IPS-NIHi7 (cell line): ENCODE measurements at regions not wholly inside any gene's neighbourhood (a gene's known extent, or its start where the extent isn't known, plus 50 kb on each side); places are given as distances from the start of the nearest gene placed in this dataset.

Source experiments
- DNase-seq: peaks from one replicate; pipeline ENCODE4 v3.0.0; 2012; ENCODE audit warnings: mixed read lengths; ENCODE audit errors: extremely low spot score

DNA sequence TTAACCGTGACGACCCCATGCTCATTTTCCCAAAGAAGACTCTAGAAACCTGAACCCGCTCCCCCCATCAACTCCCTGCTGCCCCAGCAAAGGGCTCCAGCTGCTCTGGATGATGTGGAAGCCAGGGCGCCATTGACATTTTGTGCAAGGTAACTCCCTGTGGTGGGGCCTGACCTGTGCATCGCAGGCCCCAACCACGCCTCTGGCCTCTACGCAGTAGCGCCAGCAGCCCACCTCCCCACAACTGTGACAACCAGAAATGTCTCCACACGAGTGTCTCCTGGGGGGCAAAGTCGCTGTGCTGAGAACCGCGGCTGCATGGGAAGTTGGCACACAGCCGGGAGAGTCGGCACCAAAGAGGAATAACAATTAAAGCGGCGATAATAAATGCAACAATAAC is 86.9 kb upstream of the PRR5 start:
- no peak for DNase-seq

DNA sequence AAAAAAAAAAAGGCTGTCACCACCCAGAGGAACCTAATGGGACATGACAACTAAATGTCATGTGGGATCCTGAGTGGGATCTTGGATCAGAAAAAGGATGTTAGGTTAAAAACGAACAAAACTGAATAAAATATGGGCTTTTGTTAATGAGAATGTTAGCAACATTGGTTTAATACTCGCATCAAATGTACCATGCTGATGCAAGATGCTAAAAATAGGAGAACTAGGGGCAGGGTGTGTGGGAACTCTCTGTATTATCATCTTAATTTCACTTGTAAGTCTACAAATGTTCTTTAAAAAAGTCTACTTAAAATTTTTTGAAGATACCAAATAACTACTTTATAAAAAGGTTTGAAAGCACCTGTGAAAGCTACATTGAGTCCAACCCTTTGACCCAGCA is 88.8 kb upstream of the PRR5 start:
- no peak for DNase-seq

DNA sequence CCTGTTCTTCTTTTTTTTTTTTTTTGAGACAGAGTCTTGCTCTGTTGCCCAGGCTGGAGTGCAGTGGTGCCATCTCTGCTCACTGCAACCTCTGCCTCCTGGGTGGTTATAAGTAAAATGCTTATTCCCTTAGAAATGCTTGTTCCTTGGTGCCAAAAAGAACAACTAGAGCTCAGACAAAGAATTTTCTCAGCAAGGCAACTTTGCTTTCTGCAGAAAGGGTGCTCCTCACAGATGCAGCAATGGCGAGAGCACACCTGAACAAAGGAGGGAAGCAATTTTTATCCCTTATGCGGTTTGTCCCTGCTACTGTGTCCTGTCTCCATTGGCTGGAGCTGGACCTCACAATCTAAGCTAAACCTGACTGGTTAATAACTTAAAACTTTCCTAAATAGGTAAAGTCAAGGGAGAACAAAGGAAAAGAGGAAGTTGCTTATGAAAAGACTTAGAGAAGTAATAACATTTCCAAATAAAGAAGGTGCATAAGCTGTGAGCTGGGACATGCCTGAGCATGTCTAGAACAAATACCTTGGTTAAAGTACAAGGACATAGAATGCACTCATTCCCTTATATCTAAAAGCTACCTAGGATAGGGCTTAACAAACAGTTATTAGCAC is 90.0 kb upstream of the PRR5 start:
- no peak for DNase-seq

DNA sequence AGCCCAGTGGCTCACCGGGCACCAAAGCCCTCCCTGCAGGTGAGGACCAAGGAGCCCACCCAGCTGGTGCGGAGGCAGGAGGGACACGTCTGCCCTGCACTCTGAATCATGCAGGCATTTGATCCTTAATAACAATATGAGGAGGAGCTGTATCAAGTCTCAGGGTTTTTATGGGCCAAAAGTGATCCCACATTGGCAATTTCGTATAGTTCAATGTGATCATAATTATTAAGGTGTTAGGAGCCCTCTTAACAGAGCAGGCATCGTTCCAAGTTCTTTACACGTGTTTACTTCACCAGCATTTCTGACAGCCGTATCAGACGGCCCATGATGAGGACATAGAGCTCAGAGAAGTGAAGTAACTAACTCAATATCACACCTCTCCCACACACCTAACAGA is 91.9 kb upstream of the PRR5 start:
- no peak for DNase-seq

DNA sequence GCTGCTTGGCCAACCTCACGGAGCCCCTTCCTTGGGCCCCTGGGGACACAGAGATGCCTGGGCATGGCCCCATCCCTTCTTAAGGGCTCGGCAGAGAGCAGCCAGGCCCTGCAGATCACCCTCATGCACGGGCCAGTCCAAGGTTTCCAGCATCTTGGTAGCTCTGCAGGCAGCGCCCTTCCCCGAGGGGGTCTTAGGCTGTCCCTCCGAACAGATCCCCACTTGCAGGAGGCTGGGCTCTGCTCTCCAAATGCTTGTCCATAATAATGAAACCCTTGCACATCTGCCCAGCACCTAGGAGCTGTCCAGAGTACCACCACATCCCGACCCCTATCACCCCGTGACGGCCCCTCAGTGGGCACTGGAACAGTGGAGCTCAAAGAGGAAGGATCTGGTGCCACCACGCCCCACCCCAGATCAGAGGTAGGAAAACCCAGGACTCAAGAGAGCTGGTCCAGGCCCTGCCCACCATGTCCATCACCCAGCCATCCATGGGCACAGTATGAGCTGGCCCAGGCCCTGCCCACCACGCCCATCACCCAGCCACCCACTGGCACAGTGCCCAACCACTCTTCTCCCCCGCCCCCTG is 92.5 kb upstream of the PRR5 start:
- no peak for DNase-seq

DNA sequence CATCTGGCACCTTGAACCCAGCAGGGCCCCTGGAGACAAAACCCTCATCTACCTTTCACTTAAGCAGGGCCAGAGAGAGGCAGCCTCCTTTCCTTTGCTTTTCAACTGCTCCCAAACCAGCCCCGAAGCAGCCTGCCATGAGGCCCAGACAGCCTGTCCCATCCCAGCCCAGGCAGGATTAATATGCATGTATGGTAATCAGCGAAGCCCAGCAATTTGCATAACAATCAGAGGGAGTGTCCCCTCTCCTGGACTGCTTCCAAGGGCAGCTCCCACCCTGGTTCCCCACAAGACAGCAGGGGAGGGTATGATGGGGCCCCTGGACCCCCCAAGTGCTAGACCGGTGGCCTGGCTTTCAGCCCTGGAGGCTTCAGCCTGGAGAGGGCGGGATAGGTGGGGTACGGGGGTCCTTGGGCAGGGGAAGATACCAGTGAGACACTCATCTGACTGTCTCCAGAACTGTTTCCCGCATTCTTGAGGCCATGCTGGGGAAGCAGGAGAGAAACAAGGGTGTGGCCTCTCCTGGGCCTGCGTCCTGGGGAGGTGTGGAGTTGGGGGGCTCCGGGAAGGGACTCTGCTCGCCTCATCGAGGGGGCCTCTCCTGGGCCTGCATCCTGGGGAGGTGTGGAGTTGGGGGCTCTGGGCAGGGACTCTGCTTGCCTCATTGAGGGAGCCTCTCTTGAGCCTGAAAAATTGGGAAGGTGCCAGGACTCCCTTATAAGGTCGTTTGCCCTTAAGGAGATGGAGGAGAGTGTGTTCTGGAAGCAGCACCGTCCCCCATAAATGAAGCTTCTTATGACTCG is 93.2 kb upstream of the PRR5 start:
- DNase-seq: no peak

DNA sequence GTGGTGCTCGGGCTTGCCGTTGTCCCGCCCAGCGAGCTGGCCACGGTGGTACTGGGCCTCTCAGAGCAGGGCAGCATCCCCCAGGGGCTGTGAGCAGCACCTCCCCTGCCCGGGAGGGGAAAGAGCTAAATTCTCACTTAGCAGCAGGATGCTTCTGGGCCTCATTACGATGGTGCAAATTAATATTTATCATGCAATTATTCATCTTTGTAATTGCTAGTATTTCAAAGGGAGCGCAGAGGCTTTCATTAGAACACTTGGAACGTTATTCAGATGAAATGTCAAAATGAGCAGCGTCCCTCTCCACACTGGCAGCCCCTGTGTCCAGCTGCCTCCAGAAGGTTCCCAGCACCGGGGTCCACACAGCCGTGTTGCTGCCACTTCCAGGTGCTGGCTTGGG is 95.9 kb upstream of the PRR5 start:
- no peak for DNase-seq

DNA sequence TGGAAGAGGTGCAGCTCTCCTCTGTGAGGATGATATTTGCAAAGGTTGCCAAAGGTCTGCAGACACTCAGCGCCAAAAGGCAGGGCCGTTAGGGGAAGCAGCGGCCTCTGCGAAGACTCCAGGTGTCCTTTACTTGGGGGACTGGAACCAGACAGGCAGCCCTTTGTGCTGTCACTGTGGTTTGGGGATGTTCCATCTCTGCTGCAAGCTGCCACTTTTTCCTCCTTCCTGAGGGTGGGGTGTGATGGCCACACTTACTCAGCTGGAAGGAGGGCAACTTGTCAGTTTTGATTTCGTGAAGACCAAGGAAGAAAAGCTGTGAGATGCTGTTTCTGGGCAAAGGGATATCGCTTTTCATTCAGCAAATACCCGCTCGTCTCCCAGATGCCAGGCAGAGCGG is 96.5 kb upstream of the PRR5 start:
- DNase-seq: no peak

DNA sequence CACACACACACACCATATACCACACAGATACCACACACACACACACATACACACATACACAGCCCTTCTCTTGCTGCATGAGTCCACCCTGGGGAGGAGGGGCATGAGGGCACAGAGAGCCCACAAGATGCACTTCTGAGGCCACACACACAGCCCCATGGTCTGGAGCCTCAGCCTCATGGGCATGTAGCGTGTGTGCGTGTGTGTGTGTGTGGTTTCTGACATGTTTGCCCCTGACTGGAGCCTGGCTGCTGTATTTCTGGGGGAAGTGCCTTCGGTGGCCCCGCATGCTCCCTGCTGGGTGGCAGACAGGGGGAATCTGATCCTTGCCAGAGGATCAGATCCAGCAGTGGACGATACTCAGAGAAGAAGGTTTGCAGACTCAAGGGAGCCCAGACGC is 97.0 kb upstream of the PRR5 start:
- no peak for DNase-seq

DNA sequence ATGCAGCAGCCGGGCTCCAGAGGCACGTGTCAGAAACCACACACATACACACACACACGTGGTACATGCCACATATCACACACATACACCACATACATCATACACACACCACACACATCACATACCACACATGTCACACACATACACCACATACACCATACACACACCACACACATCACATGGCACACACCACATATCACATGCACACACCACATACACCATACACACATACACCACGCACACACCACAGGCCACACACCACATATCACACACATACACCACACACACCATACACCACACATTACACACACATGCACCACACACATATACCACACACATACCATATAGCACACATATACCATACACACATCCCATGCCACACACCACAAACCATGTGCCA is 97.5 kb upstream of the PRR5 start:
- no peak for DNase-seq

DNA sequence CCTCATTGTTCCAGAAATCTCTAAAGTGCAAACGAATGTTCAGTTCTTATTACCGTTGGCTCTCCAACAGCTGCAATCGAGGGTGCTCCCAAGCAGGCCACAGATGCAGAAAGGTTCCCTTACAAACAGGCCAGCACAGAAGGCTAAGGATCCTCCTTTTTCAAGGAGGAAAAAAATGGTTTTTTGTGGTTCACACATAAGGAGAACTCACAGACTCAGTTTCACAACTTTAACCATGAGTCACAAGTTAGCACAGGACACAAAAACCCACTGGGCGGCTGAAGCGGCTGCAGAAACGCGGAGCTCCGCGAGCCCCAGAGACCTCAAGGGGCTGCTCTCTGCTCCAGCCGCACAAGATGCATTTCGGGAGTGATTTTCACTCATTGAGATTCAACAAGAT is 98.2 kb upstream of the PRR5 start:
- no peak for DNase-seq

DNA sequence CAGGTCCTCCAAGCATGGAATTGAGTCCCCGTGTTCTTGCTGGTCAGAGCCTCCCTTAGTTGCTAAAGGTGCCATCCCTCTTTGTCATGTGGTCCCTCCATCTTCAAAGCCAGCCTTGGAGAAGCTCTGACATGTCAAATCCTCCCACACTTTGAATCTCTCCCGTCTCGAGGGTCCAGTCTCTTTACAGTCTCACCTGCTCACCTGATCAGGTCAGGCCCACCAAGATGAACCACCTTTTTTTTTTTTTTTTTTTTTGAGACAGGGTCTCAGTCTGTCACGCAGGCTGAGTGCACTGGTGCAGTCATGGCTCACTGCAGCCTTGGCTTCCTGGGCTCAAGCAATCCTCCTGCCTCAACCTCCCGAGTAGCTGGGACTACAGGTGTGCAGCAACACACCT is 100.3 kb upstream of the PRR5 start:
- DNase-seq: no peak

DNA sequence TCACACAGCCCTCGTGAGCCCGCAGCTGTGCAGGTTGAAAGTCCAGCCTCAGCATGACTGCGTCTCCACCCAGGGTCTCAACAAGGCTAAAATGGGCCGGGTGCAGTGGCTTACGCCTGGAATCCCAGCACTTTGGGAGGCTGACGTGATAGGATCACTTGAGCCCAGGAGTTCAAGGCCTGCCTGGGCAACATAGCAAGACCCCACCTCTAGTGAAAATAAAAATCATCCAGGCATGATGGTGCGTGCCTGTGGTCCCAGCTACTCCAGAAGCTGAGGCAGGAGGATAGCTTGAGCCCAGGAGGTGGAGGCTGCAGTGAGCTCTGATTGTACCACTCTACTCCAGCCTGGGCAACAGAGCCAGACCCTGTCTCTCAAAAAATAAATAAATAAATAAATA is 100.8 kb upstream of the PRR5 start:
- DNase-seq: no peak

DNA sequence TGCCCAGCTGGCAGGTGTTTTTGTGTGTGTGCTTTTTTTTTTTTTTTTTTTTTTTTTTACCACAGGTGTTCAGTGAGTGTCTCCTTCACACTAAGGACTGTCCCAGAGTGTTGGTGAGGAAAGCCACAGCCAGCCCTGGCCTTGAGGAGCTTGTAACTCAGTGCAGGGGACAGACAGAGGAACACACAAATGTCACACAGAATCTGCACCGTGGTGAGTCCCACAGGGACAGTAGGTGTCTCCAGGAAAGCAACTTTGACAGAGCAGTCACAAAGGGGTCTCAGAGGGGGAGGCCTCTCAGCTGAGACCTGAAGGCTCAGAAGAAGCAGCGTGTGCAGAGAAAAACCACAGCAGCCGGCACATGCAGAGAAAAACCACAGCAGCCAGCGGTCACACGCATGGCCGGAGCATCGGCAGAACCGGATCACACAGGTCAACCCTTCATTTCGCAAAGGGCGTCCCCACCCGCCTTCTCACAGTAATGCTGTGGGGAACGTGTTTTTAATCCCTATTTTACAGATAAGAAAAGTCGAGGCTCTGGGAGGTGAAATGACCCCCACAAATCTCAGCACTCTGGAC is 101.7 kb upstream of the PRR5 start:
- DNase-seq: no peak

DNA sequence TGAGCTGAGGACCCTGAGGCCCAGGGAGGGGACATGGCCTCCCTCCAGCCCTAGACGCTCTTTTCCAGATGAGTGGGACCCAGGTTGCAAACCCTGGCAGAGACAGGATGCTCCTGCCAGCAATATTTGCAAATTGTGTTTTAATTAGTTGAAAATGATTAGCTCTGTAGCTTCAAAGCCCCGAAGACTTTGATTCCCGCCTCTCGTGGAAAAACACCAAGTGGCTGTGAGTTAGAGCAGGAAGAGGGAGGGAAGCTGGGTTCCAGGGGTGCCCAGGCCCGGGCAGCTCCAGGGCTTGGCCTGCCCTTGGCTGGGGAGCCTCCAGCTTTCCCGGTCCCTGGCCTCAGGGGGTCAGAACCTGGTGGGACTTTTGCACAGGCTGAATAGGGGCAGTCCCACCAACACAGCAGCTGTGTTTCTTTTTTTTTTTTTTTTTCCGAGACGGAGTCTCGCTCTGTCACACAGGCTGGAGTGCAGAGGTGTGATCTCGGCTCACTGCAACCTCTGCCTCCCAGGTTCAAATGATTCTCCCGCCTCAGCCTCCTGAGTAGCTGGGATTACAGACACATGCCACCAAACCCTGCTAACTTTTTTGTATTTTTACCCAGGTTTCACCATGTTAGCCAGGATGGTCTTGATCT is 101.6 kb upstream of the RTL6 start:
- DNase-seq: no peak

DNA sequence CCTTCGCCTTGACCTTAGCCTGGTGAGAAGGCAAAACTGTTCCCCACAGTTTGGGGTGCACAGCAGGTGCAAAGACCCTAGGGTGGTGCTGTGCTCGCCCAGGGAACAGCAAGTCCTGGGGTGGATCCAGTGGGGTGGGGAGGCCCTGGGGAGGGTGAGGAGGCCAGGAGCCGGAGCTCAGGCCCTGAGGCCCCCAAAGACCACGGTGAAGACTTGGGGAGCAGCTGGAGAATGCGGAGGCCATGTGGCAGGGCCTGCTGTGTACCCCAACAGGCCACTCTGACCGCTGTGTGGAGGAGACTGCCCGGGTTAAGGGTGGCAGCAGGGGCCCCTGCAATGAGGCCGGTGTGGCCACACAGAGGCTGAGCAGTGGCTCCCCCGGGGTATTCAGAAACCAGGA is 101.1 kb upstream of the RTL6 start:
- DNase-seq: no peak

DNA sequence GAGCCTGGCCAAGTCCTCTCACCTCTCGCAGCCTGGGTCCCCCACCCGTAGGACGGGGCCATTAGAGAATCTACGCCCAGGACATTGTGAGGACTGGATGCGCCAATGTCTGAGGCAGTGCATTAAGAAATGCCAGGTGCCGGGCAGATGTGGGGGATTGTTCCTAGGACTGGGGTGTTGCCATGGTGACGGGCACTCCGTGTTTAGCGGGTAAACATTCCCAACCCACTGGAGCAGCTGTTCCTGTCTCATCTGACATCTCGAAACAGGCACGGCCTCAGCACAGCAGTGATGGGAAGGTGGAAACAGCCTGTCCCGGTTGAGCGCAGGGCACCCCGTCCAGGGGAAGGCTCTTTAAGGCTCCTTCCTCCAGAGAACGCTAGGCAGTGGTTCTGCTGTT is 99.6 kb upstream of the RTL6 start:
- DNase-seq: no peak

DNA sequence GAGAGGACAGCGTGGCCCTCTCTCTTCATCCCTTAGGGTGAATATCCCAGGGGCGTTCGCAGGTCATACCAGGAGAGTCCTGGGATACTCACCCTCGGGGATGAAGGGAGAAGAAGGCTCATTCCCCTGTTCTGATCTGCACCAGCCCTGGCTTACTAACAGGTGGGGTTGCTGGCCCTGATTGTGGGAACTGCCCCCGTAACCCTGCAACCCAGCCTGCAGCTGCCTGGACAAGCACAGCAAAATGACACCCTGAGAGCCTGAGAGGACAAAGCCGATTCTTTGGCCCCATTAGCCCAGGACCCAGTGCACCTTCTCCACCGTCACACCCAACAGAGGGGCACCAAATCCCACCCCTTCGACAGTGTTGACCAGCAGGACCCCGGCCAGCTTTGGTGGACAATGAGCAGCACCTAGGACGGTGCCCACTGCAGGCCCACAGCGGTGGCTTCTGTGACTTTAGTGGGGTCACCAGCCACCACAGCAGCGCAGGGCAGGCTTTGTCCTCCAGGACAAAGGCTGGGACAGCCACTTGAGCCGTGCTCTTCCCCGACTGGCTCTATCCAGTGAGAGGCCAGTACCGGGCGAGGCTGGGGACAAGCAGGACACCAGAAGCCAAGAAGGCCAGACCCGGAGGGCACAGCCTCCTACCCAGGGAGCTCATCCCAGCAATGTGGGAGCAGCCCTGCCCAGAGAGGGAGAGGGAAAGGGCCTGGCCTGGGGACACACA is 98.5 kb upstream of the RTL6 start:
- DNase-seq: no peak

DNA sequence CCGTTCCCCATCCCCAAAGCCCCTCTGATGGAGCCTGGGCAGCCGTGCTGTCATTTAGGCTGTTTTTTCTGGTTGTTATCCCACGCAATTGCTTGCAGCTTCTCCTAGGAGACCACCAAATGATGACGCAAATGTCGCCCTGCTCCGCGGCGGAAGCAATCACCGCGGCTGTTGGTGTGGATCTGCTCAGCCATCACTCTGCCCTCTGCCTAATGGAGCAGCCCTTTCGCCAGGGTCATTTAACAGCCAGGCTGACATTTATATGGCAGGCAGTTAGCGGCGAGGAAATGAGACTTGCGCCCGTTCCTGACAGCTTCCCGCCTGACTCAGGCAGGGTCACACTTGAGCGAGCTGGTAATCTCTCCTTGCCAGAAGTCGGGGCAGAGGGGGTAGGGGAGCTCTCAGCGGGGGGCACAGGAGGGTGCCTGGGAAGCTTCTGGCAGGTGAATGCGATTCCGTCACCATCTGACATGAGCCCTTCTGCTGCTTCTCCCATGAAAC is 97.9 kb upstream of the RTL6 start:
- DNase-seq: no peak

DNA sequence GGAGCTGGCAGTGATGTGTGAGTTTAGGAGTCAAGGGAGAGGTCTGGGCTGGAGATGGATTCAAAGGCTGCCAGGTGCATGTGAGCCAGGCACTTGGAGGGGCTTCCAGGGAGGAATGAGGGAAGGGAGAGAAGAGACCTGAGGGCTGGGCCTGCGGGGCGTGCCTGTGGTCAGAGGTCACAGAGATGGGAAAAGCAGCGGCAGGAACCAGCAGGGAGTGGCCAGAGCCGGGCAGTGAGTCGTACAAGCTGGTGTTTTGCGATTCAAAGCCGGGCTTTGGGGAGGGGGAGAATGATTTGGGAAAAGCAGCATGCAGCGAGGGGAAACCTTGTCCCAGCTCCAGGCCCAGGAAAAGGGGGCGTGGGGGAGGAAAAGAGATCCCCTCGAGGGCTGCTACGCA is 96.9 kb upstream of the RTL6 start:
- DNase-seq: peak; percentile 46

DNA sequence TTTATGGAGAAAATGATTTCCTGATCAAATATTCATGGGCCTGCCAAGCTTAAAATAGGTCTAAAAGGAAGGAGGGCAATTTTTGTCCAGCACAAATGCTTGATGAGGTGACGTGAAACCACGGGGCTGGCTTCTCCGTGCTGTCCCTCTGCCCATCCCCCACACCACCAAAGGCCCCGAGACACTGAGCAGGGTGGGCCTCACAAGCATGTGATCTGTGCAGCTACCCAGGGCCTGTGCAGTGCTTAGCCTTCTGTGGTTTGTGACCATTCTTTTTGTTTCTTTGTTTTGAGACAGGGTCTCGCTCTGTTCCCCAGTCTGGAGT is 94.8 kb upstream of the RTL6 start:
- no peak for DNase-seq
